SK-N-MC (cell line): ENCODE measurements at regions not wholly inside any gene's neighbourhood (a gene's known extent, or its start where the extent isn't known, plus 50 kb on each side); places are given as distances from the start of the nearest gene placed in this dataset.

Source experiments
- EZH2 ChIP-seq: fragments of 200-600 bp; sonication (generic); IDR thresholded peaks from one replicate; pipeline ENCODE4 v1.6.1; 2017; ENCODE audit warnings: antibody characterized with exemption
- FOXP2 ChIP-seq: optimal IDR thresholded peaks from 2 replicates; pipeline ENCODE3; 2011; ENCODE audit warnings: mild to moderate bottlenecking, moderate library complexity; ENCODE audit not compliant: insufficient read depth; ENCODE audit errors: extremely low read length, control extremely low read depth
- POLR2AphosphoS5 ChIP-seq: IDR thresholded peaks from 2 replicates; pipeline ENCODE4 v1.6.1; 2012; ENCODE audit warnings: mild to moderate bottlenecking, low read depth, low read length, borderline replicate concordance

DNA sequence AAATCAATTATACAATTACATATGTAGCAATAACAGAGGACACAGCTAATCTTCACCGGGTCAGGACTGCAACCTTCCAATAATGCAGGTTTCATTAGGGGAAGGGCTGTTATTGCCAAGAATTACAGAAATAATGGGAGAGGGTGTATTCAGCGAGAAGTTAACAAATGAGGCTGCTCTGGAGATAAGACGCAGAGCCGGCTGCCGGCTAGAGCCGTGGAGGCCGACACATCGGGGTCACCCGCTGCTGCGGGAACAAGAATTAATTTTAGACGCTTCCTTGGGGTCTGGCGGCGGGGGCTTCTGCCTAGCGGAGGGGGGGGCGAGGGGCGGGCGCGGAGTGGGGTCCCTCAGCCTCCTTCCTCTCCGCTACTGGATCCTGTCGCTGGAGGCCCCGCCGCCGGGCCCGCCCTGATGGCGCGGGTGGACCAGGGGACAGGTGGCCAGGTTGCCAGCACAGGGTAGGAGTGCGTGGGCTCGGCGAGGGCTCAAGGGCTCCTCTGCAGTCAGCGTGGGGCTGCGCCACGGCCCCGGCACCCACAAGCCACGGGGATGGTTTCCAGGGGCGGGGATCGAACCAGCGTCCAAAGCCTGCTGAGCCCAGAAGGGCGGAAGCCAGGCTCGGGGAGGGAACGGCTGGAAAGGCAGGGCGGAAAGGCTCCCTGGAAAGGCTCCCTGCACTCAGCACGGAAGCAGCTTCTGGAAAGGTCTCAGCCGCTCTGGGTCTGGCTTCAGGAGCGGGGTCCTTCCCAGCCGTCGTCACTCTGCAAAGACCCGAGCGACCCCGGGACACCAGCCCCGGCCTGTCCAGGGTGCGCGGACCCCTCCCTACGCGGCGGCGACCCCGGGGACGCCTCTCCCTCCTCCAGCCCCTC lies 113.8 kb upstream of the NKX1-1 start:
- no peak for TF ChIP-seq EZH2
- no peak for TF ChIP-seq POLR2AphosphoS5
- TF ChIP-seq FOXP2 = no peak
